Osteocyte (in vitro differentiated cells): ENCODE measurements at regions not wholly inside any gene's neighbourhood (a gene's known extent, or its start where the extent isn't known, plus 50 kb on each side); places are given as distances from the start of the nearest gene placed in this dataset.

Experiments used
- DNase-seq: peaks from one replicate; pipeline ENCODE4 v3.0.0; 2021; ENCODE audit warnings: mixed read lengths; ENCODE audit not compliant: unreplicated experiment; ENCODE audit errors: extremely low spot score
- H3K27ac Mint-ChIP-seq: one replicate; pipeline ENCODE4 v1.8.0; 2021; ENCODE audit warnings: mild to moderate bottlenecking, mixed read lengths; ENCODE audit not compliant: unreplicated experiment
- H3K27me3 Mint-ChIP-seq: one replicate; pipeline ENCODE4 v1.8.0; 2021; ENCODE audit warnings: mixed read lengths; ENCODE audit not compliant: unreplicated experiment
- H3K36me3 Mint-ChIP-seq: one replicate; pipeline ENCODE4 v1.8.0; 2021; ENCODE audit warnings: mixed read lengths; ENCODE audit not compliant: unreplicated experiment
- H3K4me1 Mint-ChIP-seq: one replicate; pipeline ENCODE4 v1.8.0; 2021; ENCODE audit warnings: mixed read lengths; ENCODE audit not compliant: unreplicated experiment
- H3K4me3 Mint-ChIP-seq: one replicate; pipeline ENCODE4 v1.8.0; 2021; ENCODE audit warnings: mild to moderate bottlenecking, moderate library complexity, mixed read lengths; ENCODE audit not compliant: unreplicated experiment
- H3K9me3 Mint-ChIP-seq: one replicate; pipeline ENCODE4 v1.8.0; 2021; ENCODE audit warnings: mixed read lengths; ENCODE audit not compliant: unreplicated experiment
- TF ChIP-seq, protein P1 (sequence below): fragments of 200-600 bp; sonication (generic); IDR thresholded peaks from 2 replicates; pipeline ENCODE4 v1.5.0; 2021; ENCODE audit warnings: antibody characterized with exemption, mild to moderate bottlenecking, moderate library complexity

DNA sequence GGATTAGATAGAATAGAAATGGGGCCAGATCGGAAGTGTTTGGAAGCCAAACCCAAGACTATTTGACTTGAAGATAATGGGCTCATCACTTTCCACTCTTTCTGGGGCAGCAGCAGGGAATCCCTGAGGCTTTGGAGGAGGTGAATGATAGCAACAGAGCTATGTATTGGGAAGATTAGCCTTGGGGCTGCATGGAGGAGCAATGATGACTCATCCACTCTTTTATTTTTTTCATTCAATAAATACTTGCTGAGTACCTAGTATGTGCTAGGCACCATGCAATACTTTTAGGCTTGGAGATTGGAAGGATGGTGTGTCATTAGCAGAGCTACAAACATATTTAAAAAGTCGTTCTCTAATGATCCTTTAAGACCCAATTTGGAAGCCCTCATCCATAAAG is 166.9 kb upstream of the FOXD3 start:
- no peaks in the 10 kb centered on the region for H3K9me3 Mint-ChIP-seq

DNA sequence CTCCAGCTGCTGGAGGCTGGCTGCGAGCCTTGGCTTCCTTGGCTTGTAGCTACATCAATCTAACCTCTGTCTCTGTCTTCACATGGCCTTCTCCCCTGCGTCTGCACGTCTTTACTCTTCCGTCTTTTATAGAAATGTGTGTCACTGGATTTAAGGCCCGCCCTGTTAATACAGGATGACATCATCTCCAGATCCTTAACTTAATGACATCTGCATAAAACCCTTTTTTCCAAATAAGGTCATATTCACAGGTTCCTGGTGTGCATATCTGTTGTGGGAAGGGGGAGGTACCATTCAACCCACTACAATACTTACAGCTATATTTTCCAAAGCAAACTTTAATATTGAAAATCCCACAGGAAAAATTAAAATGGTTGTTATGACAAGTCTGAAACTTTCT is 165.3 kb upstream of the FOXD3 start:
- Mint-ChIP-seq H3K9me3 (no peaks in the 10 kb centered on the region), H3K4me3 (no peak overlapping the region), H3K36me3 (no peaks in the 10 kb centered on the region), H3K27me3 (peaks cover 57% of the 10 kb centered on the region), H3K4me1 (no peaks in the 10 kb centered on the region), H3K27ac (no peak overlapping the region)
- TF ChIP-seq, protein P1, sequence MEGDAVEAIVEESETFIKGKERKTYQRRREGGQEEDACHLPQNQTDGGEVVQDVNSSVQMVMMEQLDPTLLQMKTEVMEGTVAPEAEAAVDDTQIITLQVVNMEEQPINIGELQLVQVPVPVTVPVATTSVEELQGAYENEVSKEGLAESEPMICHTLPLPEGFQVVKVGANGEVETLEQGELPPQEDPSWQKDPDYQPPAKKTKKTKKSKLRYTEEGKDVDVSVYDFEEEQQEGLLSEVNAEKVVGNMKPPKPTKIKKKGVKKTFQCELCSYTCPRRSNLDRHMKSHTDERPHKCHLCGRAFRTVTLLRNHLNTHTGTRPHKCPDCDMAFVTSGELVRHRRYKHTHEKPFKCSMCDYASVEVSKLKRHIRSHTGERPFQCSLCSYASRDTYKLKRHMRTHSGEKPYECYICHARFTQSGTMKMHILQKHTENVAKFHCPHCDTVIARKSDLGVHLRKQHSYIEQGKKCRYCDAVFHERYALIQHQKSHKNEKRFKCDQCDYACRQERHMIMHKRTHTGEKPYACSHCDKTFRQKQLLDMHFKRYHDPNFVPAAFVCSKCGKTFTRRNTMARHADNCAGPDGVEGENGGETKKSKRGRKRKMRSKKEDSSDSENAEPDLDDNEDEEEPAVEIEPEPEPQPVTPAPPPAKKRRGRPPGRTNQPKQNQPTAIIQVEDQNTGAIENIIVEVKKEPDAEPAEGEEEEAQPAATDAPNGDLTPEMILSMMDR: no peak
- DNase-seq: no peak

More for the DNA sequence above, 166.9 kb upstream of the FOXD3 start:
- Mint-ChIP-seq H3K27ac (no peak overlapping the region), H3K4me1 (no peaks in the 10 kb centered on the region), H3K4me3 (no peak overlapping the region), H3K27me3 (peaks cover 60% of the 10 kb centered on the region), H3K36me3 (no peaks in the 10 kb centered on the region)
- DNase-seq: no peak
- TF ChIP-seq, protein P1: no peak

DNA sequence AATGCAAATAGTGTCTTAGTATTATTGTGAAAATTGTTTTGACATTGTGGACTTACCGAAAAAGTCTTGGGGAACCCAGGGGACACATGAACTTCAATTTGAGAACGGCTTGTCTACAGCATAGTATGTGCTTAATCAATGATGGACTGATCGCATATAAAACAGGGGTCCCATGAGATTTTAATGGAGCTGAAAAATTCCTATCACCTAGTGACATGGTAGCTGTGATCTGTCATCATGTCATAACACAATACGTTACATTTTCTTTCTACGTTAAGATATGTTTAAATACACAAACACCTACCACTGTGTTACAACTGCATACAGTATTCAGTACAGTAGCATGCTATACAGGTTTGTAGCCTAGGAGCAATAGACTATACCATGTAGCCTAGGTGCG is 153.3 kb upstream of the FOXD3 start:
- Mint-ChIP-seq H3K4me1 (no peaks in the 10 kb centered on the region), H3K27me3 (peaks cover 45% of the 10 kb centered on the region), H3K9me3 (no peaks in the 10 kb centered on the region), H3K27ac (no peak overlapping the region), H3K36me3 (no peaks in the 10 kb centered on the region), H3K4me3 (no peak overlapping the region)
- no peak for DNase-seq
- TF ChIP-seq, protein P1: no peak

DNA sequence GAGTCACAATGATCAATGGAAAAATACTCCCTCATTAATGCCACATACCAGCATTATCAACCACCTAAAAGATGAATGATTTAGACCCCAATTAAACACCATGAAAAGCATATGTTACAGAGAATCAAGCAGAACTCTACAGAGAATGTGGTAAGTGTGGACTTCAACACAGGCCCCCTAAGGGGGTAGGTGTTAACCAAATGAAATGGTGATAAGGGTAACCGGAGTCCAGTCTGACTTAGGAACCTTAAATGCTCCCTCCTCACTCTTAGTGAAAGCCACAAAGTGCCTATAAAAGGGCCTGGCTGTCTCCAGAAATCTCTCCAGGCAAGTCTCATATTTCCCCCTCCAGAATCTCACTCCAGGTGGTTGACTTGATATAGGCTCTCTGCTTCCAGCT is 149.2 kb upstream of the FOXD3 start:
- TF ChIP-seq, protein P1: no peak
- no peaks in the 10 kb centered on the region for H3K36me3 Mint-ChIP-seq
- peaks cover 4% of the 10 kb centered on the region for H3K9me3 Mint-ChIP-seq
- no peak overlapping the region for H3K27ac Mint-ChIP-seq
- no peaks in the 10 kb centered on the region for H3K4me1 Mint-ChIP-seq
- peaks cover 33% of the 10 kb centered on the region for H3K27me3 Mint-ChIP-seq
- no peak for DNase-seq
- no peak overlapping the region for H3K4me3 Mint-ChIP-seq

DNA sequence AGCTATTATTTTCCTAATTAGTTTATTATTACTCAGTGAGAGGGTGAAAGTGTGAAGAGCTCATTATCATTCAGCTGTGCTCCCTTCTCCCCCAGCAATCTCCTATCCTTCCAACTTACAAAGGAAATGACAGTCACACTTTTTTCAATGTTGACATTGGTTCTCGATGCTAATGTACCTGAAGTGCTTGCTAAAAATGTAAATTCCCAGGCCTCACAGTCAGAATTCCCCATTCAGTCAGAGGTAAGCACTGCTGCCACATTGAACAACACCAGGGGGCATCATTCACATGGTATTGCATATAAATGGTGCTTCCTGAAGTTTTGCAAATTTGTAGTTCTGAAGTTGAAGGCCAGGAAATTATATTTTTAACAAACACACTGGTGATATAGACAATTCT is 132.7 kb upstream of the FOXD3 start:
- H3K27ac Mint-ChIP-seq: no peak overlapping the region
- TF ChIP-seq, protein P1: peak; percentile 26

More for the DNA sequence above, 132.7 kb upstream of the FOXD3 start:
- no peak overlapping the region for H3K4me3 Mint-ChIP-seq
- no peaks in the 10 kb centered on the region for H3K36me3 Mint-ChIP-seq
- no peak for DNase-seq
- H3K27me3 Mint-ChIP-seq: peaks cover 17% of the 10 kb centered on the region
- H3K4me1 Mint-ChIP-seq: no peaks in the 10 kb centered on the region
- H3K9me3 Mint-ChIP-seq: no peaks in the 10 kb centered on the region
